ENCODE measurements at regions not wholly inside any gene's neighbourhood (a gene's known extent, or its start where the extent isn't known, plus 50 kb on each side); places are given as distances from the start of the nearest gene placed in this dataset.

GRCh38 chr13:103908911-103909310 is 842.7 kb upstream of the SLC10A2 start:
- Histone ChIP-seq H3K4me1 (no peaks in the 10 kb centered on the region), H3K36me3 (no peaks in the 10 kb centered on the region), H3K27ac (no peak overlapping the region), H3K9me3 (no peaks in the 10 kb centered on the region), H3K4me3 (no peak overlapping the region), H3K27me3 (ENCODE audit: low read depth) (no peaks in the 10 kb centered on the region)
- no peak for TF ChIP-seq CTCF (IDR thresholded peaks at IDR 0.05)
- ATAC-seq, result no peak
- DNase-seq, result no peak
- intact Hi-C loops (cut with DNase I), result no loop called here

DNA sequence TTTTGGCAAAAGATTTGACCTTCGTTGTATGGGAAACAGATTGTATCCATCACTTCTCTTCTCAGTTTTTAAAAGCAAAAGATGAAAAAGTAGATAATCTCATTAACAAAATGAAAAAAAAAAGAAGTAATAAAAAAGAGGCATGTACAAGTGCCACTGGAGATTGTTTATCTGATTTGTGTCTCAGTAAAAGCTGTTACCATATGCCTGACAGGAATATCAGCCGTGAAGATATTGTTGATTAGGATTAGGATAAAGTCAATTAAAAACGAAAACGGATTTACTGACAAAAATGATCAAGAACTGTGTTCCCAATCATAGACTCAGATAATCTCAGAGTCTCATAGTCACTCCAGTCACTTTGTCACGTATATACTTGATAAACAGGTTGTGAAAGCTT is 842.1 kb upstream of the SLC10A2 start:
- no peaks in the 10 kb centered on the region for H3K27me3 ChIP-seq (ENCODE audit: low read depth)
- H3K36me3 ChIP-seq, result no peaks in the 10 kb centered on the region
- intact Hi-C loops (cut with DNase I), result no loop called here
- no peak for ATAC-seq
- no peak overlapping the region for H3K27ac ChIP-seq
- no peak for DNase-seq
- no peak for TF ChIP-seq CTCF (IDR thresholded peaks at IDR 0.05)
- H3K4me3 ChIP-seq, result no peak overlapping the region
- no peaks in the 10 kb centered on the region for H3K4me1 ChIP-seq
- H3K9me3 ChIP-seq, result no peaks in the 10 kb centered on the region

GRCh38 chr13:103903790-103904189 is 837.6 kb upstream of the SLC10A2 start:
- intact Hi-C loops (cut with DNase I), result no loop called here
- no peaks in the 10 kb centered on the region for H3K36me3 ChIP-seq
- DNase-seq (no peak), ATAC-seq (no peak)
- H3K27me3 ChIP-seq (ENCODE audit: low read depth), result no peaks in the 10 kb centered on the region
- TF ChIP-seq CTCF (IDR thresholded peaks at IDR 0.05), result no peak
- no peaks in the 10 kb centered on the region for H3K4me1 ChIP-seq
- H3K27ac ChIP-seq, result no peak overlapping the region
- no peak overlapping the region for H3K4me3 ChIP-seq
- no peaks in the 10 kb centered on the region for H3K9me3 ChIP-seq

DNA sequence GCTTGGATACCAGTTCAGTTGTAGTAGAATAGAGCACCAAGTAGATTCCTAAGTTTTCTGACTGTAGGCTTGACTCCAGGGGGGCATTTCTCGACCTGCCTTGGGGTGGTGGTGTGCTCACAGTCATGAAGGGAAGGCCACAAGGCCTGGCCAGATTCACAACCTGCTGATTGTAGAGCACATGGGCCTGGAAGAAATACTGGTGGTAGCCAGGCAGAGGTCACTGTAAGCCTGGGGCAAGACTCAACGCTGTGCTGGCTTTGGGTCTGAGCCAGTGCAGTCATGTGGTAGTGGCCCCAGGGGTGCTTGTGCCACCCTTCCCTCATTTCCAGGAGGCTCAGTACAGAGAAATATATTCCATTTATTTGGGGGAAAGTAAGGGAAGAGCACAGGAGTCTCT is 832.3 kb upstream of the SLC10A2 start:
- Histone ChIP-seq H3K36me3 (no peaks in the 10 kb centered on the region), H3K27me3 (ENCODE audit: low read depth) (no peaks in the 10 kb centered on the region), H3K4me3 (no peak overlapping the region), H3K4me1 (no peaks in the 10 kb centered on the region), H3K9me3 (no peaks in the 10 kb centered on the region), H3K27ac (no peak overlapping the region)
- no peak for TF ChIP-seq CTCF (IDR thresholded peaks at IDR 0.05)
- intact Hi-C loops (cut with DNase I), result no loop called here
- DNase-seq (no peak), ATAC-seq (no peak)

- Histone ChIP-seq H3K4me1 (no peaks in the 10 kb centered on the region), H3K27ac (no peak overlapping the region), H3K36me3 (no peaks in the 10 kb centered on the region), H3K9me3 (no peaks in the 10 kb centered on the region), H3K4me3 (no peak overlapping the region), H3K27me3 (ENCODE audit: low read depth) (no peaks in the 10 kb centered on the region)
- intact Hi-C loops (cut with DNase I), result no loop called here
- no peak for ATAC-seq
- no peak for TF ChIP-seq CTCF (IDR thresholded peaks at IDR 0.05)
- no peak for DNase-seq
Observed at GRCh38 chr13:103895835-103896531, 829.8 kb upstream of the SLC10A2 start.
